Endodermal cell (in vitro differentiated cells): ENCODE measurements at regions not wholly inside any gene's neighbourhood (a gene's known extent, or its start where the extent isn't known, plus 50 kb on each side); places are given as distances from the start of the nearest gene placed in this dataset.

Experiments
- DNase-seq: peaks from one replicate; pipeline ENCODE4 v3.0.0-alpha.2; 2017
- H3K27ac ChIP-seq: 2 replicates; pipeline ENCODE4 v1.5.1; 2013; ENCODE audit warnings: mild to moderate bottlenecking, low read depth, low read length, moderate library complexity
- H3K27me3 ChIP-seq: 2 replicates; pipeline ENCODE4 v1.6.1; 2013; ENCODE audit warnings: mild to moderate bottlenecking, low read length, moderate library complexity; ENCODE audit not compliant: insufficient read depth, control insufficient read depth, poor library complexity, severe bottlenecking
- H3K36me3 ChIP-seq: 2 replicates; pipeline ENCODE4 v1.7.0; 2013; ENCODE audit warnings: mild to moderate bottlenecking, low read length, moderate library complexity; ENCODE audit not compliant: control insufficient read depth, insufficient read depth
- H3K4me1 ChIP-seq: one replicate; pipeline ENCODE4 v1.7.0; 2013; ENCODE audit warnings: low read length; ENCODE audit not compliant: control insufficient read depth, insufficient read depth
- H3K4me3 ChIP-seq: 2 replicates; pipeline ENCODE4 v1.5.1; 2013; ENCODE audit warnings: mild to moderate bottlenecking, low read length, moderate library complexity
- H3K9ac ChIP-seq: 2 replicates; pipeline ENCODE4 v1.6.1; 2013; ENCODE audit warnings: mild to moderate bottlenecking, low read length, moderate library complexity; ENCODE audit not compliant: poor library complexity, severe bottlenecking; ENCODE audit errors: extremely low read depth
- H3K9me3 ChIP-seq: 2 replicates; pipeline ENCODE4 v1.6.1; 2013; ENCODE audit warnings: mild to moderate bottlenecking, low read length, moderate library complexity; ENCODE audit not compliant: control insufficient read depth
- H3K27ac Mint-ChIP-seq: 2 replicates; pipeline ENCODE4 v1.8.0; 2020; ENCODE audit warnings: mixed read lengths
- H3K27me3 Mint-ChIP-seq: 2 replicates; pipeline ENCODE4 v1.8.0; 2021; ENCODE audit warnings: mild to moderate bottlenecking, mixed read lengths; ENCODE audit not compliant: insufficient read depth
- H3K36me3 Mint-ChIP-seq: 2 replicates; pipeline ENCODE4 v1.8.0; 2020; ENCODE audit warnings: low read depth, mixed read lengths
- H3K4me1 Mint-ChIP-seq: 2 replicates; pipeline ENCODE4 v1.8.0; 2020; ENCODE audit warnings: mixed read lengths
- H3K4me3 Mint-ChIP-seq: 2 replicates; pipeline ENCODE4 v1.8.0; 2020; ENCODE audit warnings: mild to moderate bottlenecking, moderate library complexity, mixed read lengths
- H3K9me3 Mint-ChIP-seq: 2 replicates; pipeline ENCODE4 v1.8.0; 2020; ENCODE audit warnings: mild to moderate bottlenecking, mixed read lengths
- WGBS, 2 experiments: methylation state at CpG; one replicate each; pipeline versions ENCODE4 v1.1.5 to v1.1.7; 2013; ENCODE audit warnings: missing lambda C conversion rate in 2 of 2, mixed read lengths in 1 of 2; ENCODE audit not compliant: insufficient coverage in 1 of 2, insufficient read length in 1 of 2; 5-methylcytosine and 5-hydroxymethylcytosine counted together
- TF ChIP-seq, protein P1 (sequence below): fragments of 200-600 bp; sonication (generic); conservative IDR thresholded peaks from 2 replicates; pipeline ENCODE4 v1.5.0; 2021; ENCODE audit warnings: antibody characterized with exemption, mild to moderate bottlenecking

DNA sequence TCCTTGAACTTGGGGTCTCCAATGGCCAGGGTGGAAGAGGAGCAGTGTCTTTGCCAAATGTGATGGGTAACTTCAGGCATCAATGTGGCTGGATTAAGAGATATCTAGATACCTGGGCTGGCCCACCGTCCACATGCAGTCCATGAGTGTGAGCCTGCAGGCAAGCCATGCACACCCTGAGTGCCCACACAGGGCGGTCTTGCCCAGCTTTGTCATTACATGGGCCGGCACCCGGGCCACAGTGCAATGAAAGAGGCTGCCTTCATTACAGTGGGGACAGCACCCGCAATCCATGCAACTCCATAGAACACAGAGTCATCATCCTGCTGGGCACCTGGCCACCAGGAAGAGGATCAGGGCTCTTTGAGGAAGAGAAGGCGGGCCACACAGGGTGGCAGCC, 263.8 kb upstream of the IRX1 start:
- 95 to 100% methylated on average over 4 to 6 of the region's 6 CpGs for WGBS, 2 experiments
- Mint-ChIP-seq H3K27me3 (peaks cover 20% of the 10 kb centered on the region), H3K36me3 (no peaks in the 10 kb centered on the region), H3K4me1 (no peaks in the 10 kb centered on the region), H3K9me3 (peaks cover 3% of the 10 kb centered on the region), H3K4me3 (no peak overlapping the region), H3K27ac (no peak overlapping the region)
- Histone ChIP-seq H3K4me1 (no peaks in the 10 kb centered on the region), H3K27ac (no peak overlapping the region), H3K27me3 (no peaks in the 10 kb centered on the region), H3K36me3 (no peaks in the 10 kb centered on the region), H3K4me3 (no peak overlapping the region), H3K9ac (no peak overlapping the region), H3K9me3 (no peaks in the 10 kb centered on the region)
- no peak for DNase-seq
- TF ChIP-seq, protein P1, sequence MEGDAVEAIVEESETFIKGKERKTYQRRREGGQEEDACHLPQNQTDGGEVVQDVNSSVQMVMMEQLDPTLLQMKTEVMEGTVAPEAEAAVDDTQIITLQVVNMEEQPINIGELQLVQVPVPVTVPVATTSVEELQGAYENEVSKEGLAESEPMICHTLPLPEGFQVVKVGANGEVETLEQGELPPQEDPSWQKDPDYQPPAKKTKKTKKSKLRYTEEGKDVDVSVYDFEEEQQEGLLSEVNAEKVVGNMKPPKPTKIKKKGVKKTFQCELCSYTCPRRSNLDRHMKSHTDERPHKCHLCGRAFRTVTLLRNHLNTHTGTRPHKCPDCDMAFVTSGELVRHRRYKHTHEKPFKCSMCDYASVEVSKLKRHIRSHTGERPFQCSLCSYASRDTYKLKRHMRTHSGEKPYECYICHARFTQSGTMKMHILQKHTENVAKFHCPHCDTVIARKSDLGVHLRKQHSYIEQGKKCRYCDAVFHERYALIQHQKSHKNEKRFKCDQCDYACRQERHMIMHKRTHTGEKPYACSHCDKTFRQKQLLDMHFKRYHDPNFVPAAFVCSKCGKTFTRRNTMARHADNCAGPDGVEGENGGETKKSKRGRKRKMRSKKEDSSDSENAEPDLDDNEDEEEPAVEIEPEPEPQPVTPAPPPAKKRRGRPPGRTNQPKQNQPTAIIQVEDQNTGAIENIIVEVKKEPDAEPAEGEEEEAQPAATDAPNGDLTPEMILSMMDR, result no peak

DNA sequence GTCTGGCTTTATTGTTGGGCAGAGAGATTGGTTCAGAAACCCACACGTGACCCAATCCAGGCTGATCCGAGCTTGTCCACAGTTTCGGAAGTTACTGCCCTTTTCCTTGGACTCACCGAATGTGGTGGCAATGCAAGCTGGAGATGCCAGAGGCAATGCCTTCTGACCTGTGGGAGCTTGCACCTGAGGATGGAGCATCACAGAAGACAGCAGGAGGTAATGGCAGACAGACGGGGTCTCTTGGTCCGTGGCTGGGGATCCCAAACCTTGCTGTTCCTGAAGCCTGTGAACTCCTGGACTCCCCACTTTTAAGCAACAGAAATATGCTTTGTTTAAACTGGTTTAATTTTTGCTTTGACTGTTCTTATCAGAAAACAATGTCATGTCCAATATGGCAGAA, 265.2 kb upstream of the IRX1 start:
- Histone ChIP-seq H3K27ac (no peak overlapping the region), H3K27me3 (no peaks in the 10 kb centered on the region), H3K4me1 (no peaks in the 10 kb centered on the region), H3K36me3 (no peaks in the 10 kb centered on the region), H3K9me3 (no peaks in the 10 kb centered on the region), H3K4me3 (no peak overlapping the region), H3K9ac (no peak overlapping the region)
- H3K4me1 Mint-ChIP-seq, result peaks cover 7% of the 10 kb centered on the region
- no peaks in the 10 kb centered on the region for H3K36me3 Mint-ChIP-seq
- peaks cover 19% of the 10 kb centered on the region for H3K27me3 Mint-ChIP-seq
- TF ChIP-seq, protein P1, result no peak
- peaks cover 3% of the 10 kb centered on the region for H3K9me3 Mint-ChIP-seq
- no peak overlapping the region for H3K4me3 Mint-ChIP-seq
- 90 to 91% methylated on average over 6 of the region's 6 CpGs for WGBS, 2 experiments
- no peak overlapping the region for H3K27ac Mint-ChIP-seq
- no peak for DNase-seq

DNA sequence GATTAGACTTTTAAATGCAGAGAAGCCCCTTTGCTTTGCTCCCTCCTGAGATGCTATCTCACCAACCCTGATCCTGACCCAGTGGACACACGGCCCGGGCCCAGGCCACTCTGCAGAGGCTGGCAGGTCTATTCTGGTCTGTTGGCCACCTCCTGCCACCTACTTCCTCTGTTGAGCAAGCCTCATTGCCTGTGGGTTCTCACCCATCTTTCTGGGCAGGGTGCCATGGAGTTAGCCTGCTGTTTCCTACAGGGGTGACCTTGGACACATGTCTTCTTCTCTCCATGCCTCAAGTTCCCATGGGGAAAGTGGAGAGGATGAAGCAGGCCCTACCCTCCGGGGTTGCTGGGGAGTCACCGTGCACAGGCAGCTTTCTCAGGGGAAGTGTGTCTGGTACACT, 266.2 kb upstream of the IRX1 start:
- H3K4me1 ChIP-seq, result no peaks in the 10 kb centered on the region
- no peaks in the 10 kb centered on the region for H3K36me3 Mint-ChIP-seq

More for the DNA sequence above, 266.2 kb upstream of the IRX1 start:
- no peak overlapping the region for H3K4me3 ChIP-seq
- H3K9me3 ChIP-seq, result no peaks in the 10 kb centered on the region
- Mint-ChIP-seq H3K27me3 (peaks cover 21% of the 10 kb centered on the region), H3K4me1 (peaks cover 8% of the 10 kb centered on the region), H3K4me3 (no peak overlapping the region), H3K9me3 (peaks cover 3% of the 10 kb centered on the region), H3K27ac (no peak overlapping the region)
- H3K9ac ChIP-seq, result no peak overlapping the region
- no peak for DNase-seq
- H3K36me3 ChIP-seq, result no peaks in the 10 kb centered on the region
- H3K27me3 ChIP-seq, result no peaks in the 10 kb centered on the region
- TF ChIP-seq, protein P1, result no peak
- 91 to 97% methylated on average over 4 of the region's 4 CpGs for WGBS, 2 experiments
- H3K27ac ChIP-seq, result no peak overlapping the region
